ENCODE measurements at regions not wholly inside any gene's neighbourhood (a gene's known extent, or its start where the extent isn't known, plus 50 kb on each side); places are given as distances from the start of the nearest gene placed in this dataset.

DNA sequence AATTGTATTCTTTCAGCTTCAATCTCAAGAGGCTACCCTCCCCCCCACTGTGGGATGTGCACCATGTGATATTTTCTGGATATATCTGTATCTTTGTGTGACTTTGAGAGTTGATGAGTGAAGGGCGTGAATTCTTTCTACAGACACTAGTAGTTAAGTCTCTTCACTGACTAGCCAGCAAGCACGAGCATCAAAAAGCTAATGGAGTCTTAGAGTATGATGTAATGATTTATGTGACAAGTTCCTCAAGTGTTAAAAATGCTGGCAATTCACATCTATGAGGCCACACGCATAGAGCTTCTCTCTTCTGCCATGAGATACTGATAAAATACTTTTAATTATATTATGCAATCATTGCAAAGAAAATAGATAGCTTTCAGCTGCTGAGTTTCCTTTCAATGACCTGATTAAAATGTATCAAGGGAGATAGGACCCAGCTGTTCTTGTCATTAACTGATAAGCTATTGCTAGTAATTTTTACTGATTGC is 304.8 kb downstream of the TRIB2 start:
- no peak for DNase-seq

DNA sequence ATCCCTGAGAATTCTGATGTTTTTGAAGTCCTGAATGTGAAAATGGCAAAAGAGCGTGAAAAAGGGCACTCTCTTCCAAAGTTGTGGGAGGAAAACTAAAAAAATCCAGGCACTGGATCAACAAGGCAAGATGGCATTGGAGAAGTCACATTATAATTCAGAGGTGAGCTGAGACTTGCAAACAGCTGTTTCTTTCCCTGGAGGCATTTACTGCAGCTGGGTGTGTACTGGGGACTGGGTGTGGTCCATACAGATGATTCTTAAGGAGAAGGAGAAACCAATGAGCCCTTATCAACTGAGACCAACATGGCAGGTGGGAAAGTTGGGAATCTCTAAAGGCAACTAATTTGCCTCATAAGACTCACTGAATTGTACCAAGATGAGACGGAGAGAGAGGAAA is 313.9 kb downstream of the TRIB2 start:
- DNase-seq = no peak

DNA sequence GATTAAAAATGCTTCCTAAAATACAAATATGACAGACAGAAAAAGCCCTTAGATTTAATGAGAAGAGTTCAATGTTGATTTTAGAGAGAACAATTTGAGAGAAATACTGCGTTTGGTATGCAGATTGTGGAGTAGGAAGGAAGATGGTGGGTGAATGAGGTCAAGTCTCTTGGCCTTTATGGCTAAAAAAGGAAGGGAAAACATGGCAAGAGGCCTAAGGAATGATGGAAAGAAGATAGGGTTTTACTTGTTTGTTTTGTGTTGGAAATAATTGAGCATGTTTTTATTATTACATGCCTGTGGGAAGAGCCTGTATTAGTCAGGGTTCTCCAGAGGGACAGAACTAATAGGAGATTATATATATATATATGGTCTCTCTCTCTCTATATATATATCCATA is 318.1 kb downstream of the TRIB2 start:
- no peak for DNase-seq

DNA sequence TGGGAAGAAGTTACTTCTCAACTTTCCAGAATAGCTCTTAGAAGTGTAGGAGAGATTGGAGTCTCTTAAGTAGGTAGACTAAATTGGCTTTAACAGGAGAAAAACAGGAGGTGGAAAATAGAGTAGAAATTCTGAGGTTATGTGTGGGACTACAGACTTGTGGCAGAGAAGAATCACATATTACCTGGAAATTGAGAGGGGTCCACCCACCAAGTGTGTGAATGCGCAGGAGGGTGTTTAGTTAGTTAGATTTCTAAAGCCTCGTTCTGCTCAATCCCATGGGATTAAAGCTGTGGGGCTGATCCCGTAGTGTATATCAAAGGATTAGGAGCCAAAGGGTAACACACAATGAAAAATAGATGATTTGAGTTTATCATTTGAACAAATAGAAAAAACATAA is 319.1 kb downstream of the TRIB2 start:
- no peak for DNase-seq

DNA sequence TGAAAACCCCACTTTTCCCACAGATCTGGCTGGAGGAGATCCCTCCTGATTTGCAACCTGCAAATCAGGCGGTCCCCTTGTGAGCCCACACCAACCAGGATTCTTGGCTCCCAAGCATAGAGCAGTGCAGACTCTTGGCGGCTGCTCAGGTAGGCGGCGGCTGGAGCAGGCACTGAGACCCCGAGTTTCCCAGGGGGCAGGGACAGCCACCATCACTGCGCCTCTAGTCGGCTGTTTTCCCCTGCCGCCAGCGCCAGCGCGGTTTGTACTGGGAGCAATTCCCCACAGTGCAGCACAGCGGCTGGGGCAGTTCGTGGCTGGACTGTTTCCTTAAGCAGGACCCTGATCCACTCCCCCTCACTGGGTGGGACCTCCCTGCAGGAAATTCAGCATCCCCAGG is 323.3 kb downstream of the TRIB2 start:
- no peak for DNase-seq

DNA sequence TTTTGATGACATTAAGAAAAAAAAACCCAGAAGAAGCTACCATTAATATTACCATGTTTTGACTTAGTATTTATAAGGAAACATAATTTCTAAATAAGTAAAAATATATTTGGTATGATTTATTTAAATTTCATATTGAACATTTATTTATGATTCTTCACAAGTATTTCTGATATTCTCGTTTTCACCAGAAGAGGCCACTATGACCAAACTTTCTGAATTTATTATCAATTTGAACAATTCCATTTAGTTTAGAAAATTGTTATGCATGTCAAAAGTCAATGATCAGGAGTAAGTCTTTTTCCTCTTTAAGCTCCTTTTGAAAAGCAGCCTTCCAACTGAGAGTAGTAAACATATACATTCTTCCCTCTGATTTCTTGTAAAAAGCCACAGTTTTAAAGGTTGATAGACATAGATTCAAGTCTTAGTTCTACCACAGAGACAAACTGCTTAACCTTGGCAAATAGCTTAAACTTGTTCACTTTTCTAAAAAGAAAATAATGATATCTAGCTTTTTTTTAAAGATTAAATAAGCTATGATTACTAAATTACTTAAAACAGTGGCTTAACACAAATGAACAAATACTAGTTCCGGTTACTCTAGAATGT is 329.9 kb downstream of the TRIB2 start:
- no peak for DNase-seq

DNA sequence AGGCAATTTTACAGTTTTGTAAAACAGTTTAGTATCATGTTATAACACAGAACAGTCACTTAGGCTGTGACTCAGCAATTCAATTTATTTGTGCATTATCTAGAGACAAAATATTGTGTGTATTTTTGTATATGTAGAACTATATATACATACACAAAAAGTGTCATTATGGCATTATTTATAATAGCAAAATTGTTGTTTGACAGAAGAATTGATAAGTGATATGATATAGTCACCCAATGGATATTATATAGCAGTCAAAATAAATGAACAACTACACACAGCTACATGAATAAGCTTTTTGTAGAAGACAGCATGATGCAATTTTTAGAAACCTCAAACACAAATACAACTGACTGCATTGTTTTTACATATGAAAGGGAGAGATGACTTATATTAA is 334.0 kb downstream of the TRIB2 start:
- DNase-seq = no peak

DNA sequence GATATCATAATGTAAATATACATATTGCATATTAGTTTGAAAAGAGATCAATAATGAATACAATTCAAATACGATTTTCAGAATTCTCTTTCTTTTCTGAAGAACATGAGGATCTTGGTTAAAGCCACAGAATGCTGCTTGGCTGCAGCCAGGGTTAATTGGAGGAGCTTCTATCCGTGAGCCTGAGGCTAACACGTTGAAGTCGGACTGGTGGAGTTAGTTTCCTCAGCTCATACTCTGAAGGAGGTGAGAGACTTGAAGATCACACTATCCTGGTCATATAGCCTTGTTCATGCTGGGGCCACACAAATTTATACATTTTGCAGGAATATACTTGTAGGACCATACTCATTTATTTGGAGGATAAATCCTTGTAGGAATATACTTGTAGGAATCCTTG is 335.8 kb downstream of the TRIB2 start:
- DNase-seq = no peak

DNA sequence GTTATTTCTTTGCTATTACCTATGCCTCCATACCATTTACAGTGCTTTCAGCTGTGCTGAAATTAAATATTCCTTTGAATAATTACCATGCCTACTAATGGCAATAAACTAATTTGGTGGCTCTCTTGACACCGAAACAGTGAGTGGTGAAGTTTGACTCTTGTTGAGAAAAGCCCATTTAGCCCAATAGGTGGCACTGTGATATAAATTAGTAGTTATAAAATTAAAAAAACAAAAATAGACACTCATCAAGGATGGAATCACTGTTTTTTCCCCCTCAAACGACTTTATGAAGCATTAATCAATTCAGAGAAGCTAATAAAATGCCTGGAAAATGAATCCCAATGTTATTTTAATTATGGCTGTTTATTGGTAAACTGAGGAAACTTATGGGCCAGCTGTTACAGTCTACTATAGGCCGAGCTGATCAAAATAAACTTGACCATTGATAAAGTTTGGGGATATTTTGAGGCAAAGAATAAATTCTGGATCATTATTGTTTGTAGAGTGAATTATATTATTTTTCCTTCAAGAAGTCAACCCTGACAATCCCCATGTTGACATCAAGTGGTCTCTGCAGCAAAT is 339.6 kb downstream of the TRIB2 start:
- DNase-seq = no peak

DNA sequence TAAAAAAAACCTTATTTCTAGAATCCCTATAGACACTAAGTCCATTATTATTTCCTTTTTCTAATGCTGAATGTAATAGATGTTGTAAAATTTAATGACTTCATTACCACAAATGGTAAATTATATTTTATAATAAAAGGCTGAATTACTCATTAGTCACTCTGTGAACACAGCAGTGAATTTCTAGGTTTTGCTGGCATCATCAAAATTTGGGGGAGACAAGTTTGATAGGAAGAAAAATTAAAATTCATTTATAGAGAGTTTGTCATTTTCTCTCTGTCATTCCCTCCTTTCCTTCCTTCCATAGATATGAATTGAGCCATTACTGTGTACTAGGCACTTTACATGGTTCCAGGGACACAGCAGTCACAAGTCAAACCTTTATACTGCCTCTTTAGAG is 340.9 kb downstream of the TRIB2 start:
- no peak for DNase-seq

DNA sequence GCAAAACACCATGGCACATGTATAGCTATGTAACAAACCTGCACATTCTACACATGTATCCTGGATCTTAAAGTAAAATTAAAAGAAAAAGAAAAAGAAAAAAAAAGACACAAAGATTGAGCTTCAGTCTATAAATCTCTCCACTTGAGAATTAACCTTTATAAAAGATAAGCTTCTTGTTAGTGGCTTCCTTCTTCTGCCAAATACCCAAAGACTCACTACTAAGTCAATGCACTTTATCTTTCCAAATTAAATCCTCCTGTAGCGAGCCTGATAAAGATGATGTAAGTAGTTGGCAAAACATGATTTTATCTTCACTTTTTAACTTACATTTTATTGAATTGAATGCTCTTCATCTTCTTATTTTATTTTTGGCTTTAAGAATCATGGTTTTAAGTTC is 349.9 kb downstream of the TRIB2 start:
- no peak for DNase-seq

DNA sequence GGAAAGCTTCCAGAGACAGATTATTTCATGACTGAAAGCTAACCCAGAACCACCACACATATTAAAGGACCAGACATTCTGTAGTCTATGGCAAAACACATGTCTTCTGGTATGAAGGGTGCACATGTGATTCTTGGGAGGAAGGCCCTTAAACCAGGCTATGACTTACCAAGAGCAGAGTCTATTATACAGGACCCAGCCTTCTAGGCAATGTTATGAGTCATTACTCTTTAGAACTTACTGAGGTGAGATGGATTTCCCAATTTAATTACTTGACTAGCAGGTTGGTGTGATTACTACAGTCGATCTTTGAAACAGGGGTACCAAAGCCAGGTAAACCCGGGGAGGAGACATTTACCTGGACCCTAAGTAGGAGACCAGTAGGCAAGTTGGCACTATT is 350.8 kb downstream of the TRIB2 start:
- DNase-seq = no peak

DNA sequence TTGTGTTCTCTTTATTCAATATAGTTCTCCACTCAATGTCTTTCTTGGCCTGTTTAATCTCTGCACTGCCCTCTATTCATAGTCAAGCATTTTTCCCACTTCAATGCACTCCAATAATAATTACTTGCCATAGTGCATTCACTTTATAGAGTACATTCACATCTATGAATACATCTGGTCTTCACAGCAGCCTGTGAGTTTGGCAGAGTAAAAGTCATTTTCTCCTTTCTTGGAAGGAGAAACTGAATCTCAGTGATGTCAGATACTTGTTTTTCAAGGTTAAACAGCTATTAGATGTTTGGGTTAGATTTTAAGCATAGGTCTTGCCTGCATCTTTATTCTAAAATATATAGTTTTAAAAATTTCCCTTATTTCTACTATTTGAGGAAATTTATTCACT is 373.2 kb downstream of the TRIB2 start:
- DNase-seq = no peak

DNA sequence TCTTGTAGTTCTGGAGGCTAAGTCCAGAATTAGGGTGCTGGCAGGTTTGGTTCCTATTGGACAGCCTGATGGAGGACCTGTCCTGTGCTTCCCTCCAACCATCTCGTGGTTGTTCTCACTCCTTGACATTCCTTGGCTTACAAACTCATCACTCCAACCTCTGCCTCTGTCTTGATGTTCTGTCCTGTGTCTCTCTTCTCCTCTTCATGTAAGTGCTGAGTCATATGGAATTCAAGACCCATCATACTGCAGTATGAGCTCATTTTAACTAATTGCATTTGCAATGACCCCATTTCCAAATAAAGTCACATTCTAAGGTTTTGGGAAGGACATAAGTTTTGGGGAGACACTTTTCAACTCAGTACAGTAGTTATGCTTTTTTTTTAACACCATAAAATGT is 374.7 kb downstream of the TRIB2 start:
- no peak for DNase-seq

DNA sequence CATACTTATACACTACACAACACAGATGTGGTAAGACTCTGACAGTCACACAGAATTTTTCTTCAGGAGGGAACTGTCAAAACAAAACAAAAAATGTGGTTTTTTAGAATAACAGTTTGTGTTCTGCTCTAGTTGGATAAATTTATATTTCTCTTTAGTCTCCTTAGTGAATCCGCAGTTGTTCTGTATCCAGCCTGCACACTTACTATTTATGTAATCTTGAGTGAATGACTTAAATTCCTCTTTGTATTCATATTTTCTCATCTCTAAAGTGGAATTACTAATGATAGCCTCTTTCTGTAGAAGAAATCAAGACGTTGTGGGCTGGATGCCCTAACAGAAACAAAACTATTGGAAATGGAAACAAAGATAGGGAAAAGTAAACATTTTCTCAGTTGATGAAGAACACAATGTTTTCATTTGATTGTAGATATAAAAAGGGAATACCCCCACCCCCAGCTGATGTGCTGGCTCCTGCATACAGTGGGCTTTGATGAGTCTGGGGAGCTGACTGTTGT is 375.2 kb downstream of the TRIB2 start:
- no peak for DNase-seq

DNA sequence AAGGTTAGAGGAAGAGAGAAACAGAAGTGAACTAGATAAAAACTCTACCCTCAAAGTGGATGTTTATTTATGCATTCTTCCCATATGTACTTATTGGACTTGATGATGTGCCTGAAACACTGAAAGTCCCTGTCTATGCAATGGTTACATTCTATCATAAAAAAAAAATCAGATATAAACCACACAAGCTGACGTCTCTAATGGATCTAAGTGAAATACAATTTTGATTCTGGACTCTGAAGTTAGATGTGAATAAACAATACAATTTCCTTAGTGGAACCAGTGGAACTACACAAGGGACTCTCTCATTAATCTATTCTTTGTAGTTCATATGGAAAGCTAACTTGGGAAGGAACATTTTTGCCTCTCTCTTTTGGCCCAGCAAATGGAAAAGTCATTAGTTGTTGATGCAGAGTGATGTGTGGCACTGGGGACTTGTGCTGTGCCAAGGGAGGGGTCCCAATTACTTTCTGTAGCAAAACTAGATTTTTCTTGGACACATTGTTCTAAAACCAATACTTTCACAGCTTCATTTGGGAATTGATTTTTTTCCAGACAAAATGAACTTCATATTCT is 376.8 kb downstream of the TRIB2 start:
- no peak for DNase-seq

DNA sequence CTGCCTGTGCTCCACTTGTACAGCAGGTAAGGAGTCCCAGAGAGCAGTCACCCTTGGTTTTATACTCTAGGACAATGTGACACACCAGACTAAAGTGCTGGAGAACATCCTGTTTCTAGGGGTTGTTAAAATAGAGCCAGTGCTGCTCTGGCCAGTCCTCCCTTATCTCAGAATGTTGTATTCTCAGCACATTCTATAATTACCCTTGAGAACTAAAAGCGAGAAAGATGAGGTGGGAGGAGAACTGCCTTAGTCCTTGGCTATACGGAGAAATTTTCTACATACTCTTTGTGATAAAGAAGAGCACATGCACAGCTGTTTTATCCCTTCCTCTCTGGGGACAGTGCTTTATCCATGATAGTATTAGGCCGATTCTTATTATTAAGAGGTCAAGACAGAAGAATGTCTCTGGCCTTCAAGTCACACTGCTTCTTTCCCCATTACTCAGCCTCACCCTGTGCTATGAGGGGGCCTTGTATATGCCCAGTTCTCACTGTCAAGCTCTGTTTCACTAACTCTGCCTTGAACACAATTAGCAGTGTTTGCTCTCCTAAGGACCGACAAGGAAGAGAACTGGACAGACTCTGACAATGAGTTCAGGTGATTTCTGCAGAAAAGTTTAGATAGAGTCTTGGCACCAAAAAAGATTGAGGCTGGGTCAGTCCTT is 385.8 kb downstream of the TRIB2 start:
- DNase-seq = no peak

DNA sequence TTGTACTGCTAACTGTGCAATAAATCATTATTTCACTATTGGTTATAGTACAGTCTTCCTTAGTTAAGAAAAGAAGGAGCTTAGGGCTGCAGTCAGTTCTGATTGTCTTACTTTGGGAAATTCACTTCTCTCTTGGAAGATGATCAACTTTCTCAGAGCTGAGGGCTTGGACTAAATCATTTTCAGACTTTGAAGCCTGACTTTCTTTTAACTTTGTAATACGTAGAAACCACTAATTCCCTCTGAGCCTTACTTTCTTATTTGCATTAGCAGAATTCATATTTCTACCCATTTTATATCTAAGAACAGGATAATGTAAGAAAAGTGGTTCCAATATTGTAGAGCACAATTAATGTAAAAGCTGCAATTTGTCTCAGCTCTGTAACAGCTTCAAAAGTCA is 386.4 kb downstream of the TRIB2 start:
- no peak for DNase-seq

DNA sequence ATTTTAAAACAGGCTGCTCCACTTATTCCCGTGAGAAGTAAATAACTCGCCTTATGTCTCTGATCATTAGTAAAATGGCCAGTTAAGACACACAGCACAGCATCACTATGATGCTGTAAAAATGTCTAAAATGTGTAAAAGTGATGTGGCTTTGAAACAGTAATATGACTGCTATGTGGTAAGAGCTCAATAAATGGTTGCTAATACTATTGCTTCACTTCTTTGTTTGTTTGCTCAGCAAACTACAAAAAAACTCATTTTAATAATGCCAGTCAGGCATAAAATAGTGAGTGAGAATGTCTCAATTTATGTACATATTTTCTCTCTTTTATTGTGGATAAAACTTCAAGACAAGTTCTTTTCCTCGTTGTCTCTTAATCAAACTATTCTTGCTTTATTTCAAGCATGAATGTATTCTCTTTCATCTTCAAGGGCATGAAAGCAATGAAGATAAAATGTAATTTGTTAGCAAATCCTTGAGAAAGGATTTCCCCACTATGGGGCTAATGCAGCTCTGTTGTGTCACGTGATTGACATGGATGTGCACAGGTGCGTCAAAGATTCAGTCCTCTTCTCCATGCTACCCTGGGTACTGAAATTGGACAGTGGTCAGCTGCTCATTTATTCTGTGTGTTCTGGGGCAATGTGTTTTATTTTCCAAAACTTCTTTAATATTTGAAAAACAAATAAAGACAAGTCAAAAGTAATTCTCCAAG is 387.2 kb downstream of the TRIB2 start:
- no peak for DNase-seq

DNA sequence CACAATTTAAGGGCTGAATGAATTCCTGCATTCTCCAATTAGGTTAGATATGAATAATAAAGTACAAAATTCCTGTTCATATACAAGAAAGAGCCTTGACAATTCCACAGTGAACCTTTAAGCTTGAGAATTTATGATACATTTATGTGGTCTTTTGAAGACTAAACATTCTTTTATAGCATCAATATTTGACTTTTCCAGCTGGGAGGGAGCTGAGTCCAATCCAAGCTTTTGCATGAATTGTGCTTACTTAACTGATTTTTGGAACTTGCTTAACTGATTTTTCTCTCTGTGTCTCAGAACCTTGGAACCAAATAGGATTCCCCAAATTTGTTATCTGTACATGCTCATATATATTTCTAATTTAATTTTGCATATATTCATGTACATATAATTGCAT is 388.0 kb downstream of the TRIB2 start:
- no peak for DNase-seq

DNA sequence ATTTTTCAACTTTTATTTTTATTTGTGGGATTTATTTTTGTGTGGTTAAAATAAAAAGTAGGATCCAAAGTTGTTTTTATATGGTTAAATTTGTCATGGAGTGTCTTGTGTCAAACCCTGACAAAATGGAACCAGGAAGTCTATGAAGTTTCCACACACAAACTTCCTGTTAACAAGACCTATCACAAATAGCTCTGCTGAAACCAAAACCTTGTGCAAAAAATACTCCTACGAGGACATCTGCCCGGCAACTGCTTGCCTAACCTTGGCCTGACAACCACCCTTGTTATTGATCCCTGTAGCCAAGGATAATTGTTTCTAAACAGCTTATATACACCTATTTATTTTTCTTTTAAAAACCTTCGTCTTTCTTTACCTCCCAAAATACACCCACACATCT is 389.6 kb downstream of the TRIB2 start:
- DNase-seq = no peak

DNA sequence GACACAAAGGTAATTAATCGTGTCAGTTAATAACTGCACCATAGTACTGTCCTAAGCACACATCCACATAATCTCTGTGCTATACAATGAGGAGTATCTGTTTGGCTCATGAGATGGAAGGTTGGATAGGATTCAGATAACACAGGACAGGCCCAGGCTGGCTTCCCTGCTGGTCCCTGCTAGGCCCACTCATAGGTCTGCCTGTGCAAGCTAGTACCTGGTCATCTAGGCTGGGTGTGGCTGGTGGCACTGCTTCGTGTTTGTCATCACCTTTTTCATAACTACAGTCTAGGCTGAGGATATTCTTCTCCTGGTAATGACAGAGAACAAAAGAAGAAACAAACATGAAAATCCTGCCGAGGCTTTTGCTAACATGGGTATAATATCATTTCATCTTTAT is 392.8 kb downstream of the TRIB2 start:
- DNase-seq = no peak

DNA sequence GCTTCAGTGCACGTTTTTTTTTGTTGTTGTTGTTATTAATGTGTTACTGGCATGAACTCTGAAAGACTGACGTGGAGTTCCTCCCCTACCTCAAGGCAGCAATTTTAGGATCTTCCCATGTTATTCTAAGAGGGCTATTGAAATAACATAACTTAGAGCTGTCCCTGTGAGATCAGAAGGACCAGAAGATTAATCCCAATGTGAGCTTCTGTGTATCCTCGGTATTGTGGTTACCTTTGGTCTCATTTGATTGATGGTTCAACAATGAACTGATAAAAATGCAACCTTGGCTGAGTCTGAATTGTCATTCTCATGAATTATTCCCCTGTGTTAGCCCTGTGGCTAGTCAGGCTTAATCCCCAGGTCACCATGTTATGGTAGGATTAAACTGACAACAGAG is 394.1 kb downstream of the TRIB2 start:
- no peak for DNase-seq

DNA sequence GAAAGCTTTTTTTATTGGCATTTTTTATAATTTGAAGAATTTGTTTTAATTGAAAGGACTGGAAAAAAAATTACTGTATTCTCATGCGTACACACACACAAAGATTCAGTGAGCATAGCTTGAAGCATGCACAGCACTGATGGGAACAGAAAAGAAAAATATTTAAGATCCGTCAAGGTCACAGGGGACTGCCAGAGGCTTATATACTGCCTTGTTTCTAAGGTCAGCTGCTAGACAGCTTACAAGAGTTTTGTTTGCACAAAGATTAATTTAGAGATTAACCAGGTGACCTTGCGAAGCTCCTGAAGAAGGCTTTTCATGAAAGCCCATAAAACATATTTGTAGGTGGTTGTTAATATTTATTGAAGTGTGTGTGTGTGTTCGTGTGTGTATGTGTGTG is 396.3 kb downstream of the TRIB2 start:
- DNase-seq = no peak
